Heart left ventricle (tissue), 13 donors: ENCODE measurements at regions not wholly inside any gene's neighbourhood (a gene's known extent, or its start where the extent isn't known, plus 50 kb on each side); places are given as distances from the start of the nearest gene placed in this dataset.

Source experiments
- POLR2A ChIP-seq, 2 donors: fragments of 450-650 bp; IDR thresholded peaks; one replicate each; pipeline ENCODE4 v1.6.1; 2017; ENCODE audit warnings: antibody characterized with exemption in 2 of 2, mild to moderate bottlenecking in 2 of 2, moderate library complexity in 2 of 2
- TF ChIP-seq, protein P1 (sequence below), 12 donors: fragments of 200-600 bp; sonication (generic) in 4 of 12; IDR thresholded peaks; one replicate each; pipeline versions ENCODE4 v1.5.0 to v1.8.0; 2018 to 2022; ENCODE audit warnings: antibody characterized with exemption in 12 of 12, mild to moderate bottlenecking in 5 of 12
- donor health status: ischemic (EF 13 %, LVEDD 7.1; RV severe dilation, severe dysfunction).
- donor health status: DM: no; HTN: yes; CAD: no.
- donor health status: DM: no; HTN: no; CAD: no.
- donor health status: ischemic (EF 25% LVEDD 6.9; RV normal size, moderate dysfunction).
- donor health status: ischemic (EF 25% LVEDD 5.7; RV mildly dilated, moderate dysfunction).
- donor health status: ischemic (EF 35%, LVEDD 5.7; RV mildly dilated, moderate dysfunction).
- donor health status: nonischemic (EF 11% LVEDD 7.7; RV severe dilation, severe dysfunction).
- donor health status: DM: yes; HTN: yes; CAD: no.
- donor health status: PGD.
- donor health status: ischemic (EF 29% LVEDD 5.4; RV normal size, mild dysfunction).
- donor health status: nonischemic (EF 23%, LVEDD 6.1; RV moderate dilation, normal function).

DNA sequence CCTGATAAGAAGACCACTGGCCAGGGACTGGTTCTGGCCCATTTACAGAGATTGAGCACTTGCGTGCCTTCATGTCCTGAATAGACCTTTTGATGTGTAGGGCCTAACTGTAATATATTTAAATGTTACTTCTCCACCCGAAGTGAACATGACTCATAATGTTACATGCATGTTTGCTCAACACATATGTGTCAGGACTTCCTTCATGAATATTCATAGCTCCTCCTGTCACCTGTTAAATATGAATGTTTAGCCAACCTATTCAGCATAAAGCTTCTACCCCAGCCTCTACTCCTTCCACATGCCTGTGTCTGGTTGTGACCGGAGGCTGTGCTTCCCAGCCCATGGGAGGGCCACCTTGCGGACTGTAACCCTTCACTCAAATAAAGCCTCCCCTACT is 457.5 kb downstream of the IRX1 start:
- TF ChIP-seq, protein P1, sequence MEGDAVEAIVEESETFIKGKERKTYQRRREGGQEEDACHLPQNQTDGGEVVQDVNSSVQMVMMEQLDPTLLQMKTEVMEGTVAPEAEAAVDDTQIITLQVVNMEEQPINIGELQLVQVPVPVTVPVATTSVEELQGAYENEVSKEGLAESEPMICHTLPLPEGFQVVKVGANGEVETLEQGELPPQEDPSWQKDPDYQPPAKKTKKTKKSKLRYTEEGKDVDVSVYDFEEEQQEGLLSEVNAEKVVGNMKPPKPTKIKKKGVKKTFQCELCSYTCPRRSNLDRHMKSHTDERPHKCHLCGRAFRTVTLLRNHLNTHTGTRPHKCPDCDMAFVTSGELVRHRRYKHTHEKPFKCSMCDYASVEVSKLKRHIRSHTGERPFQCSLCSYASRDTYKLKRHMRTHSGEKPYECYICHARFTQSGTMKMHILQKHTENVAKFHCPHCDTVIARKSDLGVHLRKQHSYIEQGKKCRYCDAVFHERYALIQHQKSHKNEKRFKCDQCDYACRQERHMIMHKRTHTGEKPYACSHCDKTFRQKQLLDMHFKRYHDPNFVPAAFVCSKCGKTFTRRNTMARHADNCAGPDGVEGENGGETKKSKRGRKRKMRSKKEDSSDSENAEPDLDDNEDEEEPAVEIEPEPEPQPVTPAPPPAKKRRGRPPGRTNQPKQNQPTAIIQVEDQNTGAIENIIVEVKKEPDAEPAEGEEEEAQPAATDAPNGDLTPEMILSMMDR (IDR thresholded peaks at IDR 0.05), result no peak
- no peak for TF ChIP-seq POLR2A (IDR thresholded peaks at IDR 0.05)
